ENCODE measurements at regions not wholly inside any gene's neighbourhood (a gene's known extent, or its start where the extent isn't known, plus 50 kb on each side); places are given as distances from the start of the nearest gene placed in this dataset.

DNA sequence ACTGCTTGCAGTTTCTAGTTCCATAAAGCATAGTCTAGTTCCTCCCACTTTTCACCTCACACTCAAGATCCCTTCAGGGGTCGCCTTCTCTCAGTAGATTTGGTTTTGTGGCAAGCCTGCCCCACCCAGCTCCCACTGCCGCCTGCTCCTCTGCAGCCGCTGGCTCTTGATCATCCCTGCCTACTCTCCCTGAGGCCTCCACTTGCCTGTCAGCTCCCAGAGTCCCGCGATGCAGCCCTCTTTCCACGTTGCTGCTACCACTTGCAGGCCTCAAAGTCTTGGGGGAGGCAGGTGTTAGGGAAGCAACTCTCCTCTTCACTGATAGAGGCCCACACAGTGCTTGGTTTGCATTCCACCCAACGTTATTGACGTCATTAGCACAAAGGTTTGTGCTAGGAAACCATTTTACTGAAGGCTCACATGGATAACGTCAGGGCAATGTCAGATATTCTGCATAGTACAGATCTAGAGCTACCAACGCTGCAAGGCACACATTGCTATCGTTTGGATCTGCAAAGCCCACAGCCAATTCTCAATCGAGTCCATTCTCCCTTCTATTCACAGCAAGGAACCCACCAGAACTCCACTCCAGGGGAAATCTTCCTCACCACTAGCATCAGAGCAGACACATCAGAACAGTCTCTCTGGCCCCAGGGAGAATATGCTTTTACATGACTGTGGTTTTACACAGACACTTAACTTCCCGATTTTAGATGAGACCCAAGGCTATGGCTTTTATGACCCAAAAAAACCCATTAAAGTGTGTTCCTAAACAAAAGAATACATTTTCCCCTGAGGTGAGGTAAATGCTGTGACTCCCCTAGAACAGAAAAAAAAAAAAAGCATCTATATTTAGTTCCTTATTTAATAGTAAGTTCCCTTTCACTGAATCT is 519.5 kb upstream of the CAMK1G start:
- DNase-seq (ENCODE audit: low read depth) = no peak

DNA sequence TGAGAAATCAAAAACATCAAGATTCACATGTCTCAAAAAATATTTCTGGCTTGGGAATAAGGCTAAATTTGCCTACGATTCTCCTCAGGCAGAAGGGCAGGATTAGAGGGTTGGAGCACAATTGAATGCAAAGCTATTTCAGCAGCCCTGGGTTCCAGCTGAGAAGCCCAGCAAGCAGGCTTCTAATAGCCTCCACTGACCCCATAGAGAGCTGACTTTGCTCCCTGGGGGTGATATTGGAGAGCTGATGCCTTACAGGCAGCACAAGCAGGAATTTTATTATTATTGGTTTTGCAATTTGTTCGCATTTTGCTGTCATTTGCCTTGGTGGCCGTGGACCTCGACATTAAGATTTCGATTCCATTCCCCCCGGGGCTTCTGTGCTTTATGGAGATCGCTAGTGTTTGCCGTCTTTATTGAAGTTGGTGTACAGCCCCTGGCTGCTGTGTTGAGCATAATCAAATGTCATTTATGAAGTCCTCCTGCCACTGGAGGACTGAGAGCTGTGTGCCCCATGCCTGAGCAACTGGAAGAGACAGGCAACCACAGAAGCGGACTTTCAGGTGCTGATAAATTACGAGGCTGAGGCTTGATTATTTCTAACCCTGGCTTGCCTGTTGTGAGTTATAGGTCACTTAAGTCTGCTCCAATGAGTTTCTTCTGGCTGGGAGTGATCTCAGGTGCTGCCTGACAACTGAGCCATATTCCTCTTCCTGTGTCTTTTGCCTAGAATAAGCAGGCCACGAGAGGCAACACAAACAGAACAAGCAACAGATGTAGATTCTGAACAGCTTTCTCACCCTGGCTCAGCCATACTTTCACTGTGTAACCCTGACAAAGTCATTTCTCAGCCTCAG is 518.4 kb upstream of the CAMK1G start:
- DNase-seq (ENCODE audit: low read depth) = no peak

DNA sequence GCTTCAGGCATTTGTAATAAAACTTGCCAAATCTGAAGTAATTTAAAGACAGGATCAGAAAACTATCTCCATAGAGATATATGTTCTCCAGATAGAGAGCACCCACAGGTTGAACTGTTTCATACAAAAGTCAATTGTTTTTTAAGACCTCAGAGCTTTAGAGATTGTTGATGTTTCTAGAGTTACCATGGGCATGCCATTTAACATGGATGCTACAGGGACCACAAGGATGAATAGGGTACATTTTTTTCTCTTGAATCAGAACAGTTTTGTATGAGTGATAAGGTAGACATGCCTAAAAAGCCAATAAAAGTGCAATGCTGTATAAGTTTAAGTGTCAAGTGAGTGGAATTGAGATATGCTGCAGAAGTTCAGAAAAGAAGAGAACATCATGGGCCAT is 511.0 kb upstream of the CAMK1G start:
- no peak for DNase-seq (ENCODE audit: low read depth)

DNA sequence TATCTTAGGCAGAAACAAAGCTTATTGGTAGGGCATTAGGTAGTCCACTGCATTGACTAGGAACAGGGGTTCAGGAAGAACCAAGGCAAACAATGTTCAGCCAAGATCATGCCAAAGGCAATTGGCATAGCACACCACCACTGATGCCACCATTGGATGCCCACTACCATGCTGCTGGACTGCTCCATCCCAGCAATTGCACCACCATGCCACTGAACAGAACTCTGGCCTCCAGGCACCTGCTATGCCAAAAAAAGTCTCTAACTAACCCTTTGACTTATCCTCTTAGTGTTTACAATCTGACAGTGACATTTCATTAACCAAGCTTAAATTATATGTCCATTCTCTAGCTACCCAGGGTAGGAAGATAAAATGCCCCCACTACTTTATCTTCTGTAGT is 509.6 kb upstream of the CAMK1G start:
- no peak for DNase-seq (ENCODE audit: low read depth)

DNA sequence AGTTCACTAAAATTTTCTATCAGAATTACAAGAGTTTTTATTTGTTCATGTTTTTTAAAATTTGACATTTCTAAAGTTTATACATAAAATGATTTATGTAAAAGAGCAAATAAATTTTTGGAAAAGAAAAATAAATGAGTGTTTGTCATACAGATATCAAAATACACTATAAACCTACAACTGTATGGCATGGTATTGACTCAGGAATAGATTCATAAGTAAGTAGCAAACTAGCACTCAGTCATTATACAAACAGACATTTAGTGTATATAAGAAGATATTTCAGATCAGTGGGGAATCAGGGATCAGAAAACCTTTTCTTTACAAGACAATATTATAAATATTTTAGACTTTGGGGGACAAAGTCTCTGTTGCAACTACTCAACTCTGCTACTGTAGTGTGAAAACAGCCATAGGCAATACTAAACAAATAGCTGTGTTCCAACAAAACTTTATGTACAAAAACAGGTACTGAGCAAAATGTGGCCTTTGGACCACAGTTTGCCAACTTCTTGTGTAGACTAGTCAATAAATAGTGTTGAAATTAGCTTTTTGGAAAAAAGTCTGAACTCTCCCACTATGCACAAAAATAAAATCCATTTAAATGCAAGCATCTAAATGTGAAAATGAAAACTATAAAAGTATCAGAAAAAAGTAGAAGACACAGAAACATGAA is 508.8 kb upstream of the CAMK1G start:
- no peak for DNase-seq (ENCODE audit: low read depth)

DNA sequence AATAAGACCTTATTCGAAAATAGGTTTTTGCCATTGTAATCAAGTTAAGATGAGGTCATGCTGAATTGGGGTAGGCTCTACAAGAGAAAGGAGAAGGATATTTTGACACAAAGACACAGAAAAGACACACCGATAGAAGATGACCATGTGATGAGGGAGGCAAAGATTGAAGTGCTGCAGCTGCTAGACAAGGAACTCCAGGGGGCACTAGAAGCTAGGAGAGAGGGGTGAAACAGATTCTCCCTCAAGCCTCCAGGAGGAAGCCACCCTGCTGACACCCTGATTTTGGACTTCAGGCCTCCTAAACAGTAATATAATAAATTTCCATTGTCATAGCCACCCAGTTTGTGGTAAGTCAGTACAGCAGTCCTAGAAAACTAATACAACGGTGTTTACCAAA is 506.8 kb upstream of the CAMK1G start:
- no peak for DNase-seq (ENCODE audit: low read depth)

DNA sequence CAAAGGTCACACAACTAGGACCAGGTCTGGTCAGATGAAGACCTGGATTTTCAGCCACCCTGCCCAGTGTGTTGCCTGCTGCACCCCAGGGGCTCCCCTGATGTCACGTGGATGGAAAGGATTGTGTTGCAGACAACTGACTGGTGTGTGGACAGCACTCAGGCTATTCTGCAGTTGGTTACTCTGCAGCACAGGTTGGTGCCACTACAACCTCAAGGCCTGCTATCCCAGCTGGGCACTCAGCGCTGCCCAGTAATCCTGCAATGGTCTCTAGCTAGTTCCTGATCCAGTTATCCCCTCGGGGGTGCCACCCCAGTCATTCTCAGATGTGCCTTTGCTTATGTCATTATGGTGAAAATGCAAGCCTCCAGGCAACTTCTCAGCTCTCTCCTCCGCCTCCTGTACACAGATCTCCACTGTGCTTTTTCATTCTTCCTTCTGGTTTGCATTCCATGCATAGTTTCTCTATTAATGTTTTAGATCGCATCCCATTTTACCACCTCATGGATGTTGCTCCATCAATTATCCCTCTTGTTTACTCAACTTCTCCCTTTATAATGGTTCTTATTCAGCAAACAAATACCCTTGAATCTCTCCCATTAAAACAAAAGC is 503.2 kb upstream of the CAMK1G start:
- no peak for DNase-seq (ENCODE audit: low read depth)

DNA sequence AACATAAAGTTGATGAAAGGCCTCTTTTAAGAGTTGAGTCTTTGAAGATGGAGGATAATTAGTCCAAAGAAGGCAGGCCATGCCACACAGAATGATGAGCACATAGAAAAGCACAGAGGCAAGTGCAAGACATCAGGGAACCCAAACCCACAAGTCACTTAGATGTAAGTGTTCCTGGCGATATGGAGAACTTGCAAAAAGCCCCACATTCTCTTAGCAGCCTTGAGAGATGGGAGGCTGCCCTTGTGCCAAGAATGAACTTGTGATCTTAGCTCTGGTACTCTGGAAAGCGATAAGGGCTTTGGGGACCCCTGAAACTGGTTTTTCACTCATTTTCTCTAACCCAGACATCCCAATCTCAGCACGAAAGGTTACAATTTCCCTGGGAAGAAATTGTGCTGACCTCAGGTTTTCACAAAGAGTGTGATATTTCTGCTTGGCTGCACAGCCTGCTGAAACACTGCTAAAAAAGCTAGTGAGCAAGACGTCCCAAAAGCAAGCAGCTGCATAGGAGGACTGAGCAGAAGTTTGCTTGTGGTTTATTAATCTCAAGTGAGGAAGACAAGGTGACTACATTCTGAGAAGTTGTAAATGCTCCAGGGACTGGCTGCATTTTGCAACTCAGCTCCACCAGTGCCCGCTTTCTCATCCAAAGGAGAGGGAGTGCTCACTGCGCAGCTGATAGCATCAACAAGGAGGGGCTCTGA is 496.9 kb upstream of the CAMK1G start:
- no peak for DNase-seq (ENCODE audit: low read depth)

DNA sequence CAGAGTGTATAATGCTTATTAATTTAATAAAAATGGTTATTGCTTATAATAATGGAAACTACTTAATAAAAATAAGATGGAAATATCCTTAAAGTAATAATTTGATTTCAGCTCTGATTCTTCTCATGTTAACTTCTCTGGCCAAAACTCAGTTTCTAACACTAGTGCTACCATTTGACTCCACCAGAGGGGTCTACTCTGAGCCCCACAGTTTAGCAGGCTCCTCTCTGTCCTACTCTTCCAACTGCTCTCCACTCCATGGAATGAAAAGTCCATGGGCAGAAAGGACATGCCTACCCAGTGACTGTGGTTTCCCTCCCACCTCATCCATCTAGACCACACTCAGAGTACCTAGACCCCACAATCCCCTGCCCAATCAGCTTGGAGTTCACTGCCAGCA is 489.1 kb upstream of the CAMK1G start:
- DNase-seq (ENCODE audit: low read depth) = no peak

DNA sequence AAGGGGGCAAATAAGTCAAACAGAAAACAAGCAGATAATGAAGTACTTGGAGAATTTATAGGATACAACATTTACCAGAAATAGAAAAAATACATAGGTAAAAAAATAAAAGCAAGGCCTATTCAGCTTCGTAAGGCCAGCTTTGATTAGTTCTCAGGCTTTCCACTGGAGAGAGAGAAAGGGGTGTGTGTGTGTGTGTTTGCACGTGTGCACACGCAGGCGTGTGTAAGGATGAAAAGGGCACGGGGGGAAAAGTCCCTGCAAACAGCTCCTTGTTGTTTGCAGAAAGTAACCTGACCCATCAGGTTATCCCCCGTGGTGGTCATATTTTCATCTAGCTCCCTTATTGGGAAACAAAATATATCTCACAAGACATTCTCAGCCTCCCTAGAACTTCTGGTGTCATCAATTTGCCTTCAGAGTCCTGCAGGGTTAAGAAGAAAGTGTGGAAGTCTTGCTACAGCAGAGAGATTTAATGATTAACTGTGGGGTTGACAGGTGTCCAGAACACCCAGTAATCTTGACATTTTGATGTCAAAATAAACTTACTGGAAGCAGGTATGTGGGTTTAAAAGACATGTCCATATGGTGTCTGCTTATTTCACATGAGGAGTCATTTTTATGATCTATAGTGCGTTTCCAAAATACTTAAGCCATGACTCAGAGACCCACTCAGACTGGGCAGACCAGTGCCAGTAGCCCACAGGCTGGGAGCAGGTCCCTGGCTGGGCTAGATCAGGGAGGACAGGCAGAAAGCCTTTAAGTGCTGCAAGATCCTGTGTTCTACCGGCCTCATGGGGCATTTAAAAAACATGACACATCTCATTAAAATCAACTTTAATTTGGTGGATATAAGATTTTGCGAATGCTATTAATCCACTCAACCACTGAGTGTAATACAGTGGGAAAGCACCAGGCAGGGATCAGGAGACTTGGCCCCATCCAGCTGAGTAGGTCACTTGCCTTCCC is 487.6 kb upstream of the CAMK1G start:
- no peak for DNase-seq (ENCODE audit: low read depth)

DNA sequence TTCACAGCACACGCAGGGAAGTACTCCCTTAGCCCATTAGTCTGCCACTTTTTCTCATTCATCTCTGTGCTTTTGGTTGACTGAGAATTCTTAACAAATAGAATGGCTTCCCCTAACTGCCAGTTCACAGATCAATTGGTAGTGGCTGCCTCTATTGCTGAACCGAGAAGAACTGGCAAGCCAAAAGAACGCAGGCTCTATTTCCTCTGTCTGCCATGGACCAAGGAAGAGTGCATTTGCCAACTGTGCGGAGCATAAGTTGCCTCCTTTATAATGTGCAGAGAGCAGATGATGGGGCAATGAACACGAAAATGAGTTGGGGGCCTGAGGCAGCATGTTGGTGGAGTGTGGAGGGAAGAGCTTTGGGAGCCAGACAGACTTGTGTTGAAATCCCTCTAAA is 483.1 kb upstream of the CAMK1G start:
- DNase-seq (ENCODE audit: low read depth) = no peak

DNA sequence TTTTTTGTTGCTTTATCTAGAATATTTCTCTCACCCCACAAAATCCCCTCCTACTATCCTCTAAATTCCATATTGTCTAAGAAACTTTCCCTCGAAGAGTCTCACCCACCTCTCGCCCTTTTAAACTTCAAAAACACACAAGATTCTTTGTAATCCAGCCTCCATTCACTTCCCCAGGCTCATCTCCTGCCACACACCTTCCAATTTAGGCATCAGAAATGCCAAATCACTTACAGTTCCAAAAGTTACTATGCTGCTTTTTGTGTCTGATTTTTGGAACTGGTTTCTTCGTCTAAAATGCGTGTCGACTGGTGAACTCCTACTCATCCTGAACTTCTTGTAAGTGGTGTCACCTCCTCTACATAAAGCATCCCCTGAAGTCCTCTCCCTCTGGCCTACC is 482.4 kb upstream of the CAMK1G start:
- no peak for DNase-seq (ENCODE audit: low read depth)

DNA sequence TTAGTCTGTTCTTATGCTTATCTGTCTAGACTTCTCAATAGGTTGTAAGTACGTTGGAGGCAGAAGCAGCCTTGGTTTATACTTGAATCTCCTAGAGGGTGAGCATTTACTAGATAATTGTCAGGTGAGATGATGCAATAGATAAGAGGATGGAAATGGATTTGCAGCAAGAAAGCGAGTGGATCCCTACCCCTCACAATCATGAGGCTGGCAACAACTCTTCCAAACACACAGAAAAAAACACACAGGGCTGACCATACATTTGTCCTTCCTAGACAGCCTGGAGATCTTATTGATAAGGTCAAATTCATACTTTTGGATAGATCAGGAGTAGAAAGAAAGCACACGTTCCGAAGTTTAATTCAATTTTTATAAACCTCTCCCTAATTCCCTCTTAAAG is 481.4 kb upstream of the CAMK1G start:
- no peak for DNase-seq (ENCODE audit: low read depth)

DNA sequence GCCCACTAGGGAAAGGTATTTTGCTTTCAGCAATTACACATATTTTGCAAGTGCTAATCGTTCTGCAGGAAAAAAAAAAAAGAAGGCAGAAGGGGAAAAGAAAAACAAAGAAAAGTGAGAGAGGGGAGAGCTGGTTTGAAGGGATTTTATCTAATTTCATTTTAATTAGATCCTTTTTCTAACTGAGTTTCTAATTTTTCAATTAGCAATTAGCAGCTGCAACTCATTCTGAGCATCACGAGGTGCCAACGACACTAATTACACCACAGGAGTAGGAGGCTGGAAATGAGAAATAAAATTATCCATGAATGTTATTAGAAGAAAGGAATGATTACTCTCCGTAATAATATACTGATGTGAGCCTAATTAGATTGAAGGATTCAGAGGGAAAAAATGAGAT is 481.0 kb upstream of the CAMK1G start:
- DNase-seq (ENCODE audit: low read depth) = no peak

DNA sequence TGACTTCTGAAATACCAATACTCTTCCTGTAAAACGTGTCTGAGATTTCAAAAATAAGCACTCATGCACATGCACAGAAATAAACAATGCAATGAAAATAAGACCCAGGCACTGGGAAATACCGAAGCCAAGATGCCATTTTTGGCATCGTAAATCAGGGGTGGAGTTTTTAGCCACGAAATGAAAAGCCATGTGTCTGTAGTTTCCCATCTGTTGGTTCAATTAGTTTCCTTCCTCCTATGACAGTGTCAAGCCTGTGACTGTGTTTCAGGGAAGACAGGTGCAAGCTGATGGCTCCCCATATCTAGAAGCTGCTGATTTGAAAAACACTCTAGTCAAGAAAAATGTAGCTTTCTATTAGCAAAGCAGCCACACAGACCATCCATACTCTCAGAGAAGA is 480.4 kb upstream of the CAMK1G start:
- DNase-seq (ENCODE audit: low read depth) = no peak

DNA sequence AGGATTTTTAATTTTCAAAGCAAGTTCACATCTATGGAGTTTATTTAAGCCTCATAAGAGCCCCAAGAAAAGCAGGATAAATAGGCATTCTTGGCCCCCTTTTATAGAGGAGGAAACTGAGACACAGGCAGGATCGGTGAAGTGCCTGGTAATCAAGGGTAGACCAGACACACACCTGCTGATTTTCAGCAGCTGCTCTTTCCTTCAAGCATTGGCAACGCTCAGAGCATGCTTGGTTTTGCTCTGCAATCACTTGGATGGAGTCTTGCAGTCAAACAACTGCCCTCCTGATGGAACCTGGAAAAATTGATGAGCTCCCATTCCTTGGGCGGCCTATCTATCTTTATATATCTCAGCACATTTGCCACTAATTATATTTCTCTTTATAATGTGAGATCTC is 478.9 kb upstream of the CAMK1G start:
- DNase-seq (ENCODE audit: low read depth) = no peak

DNA sequence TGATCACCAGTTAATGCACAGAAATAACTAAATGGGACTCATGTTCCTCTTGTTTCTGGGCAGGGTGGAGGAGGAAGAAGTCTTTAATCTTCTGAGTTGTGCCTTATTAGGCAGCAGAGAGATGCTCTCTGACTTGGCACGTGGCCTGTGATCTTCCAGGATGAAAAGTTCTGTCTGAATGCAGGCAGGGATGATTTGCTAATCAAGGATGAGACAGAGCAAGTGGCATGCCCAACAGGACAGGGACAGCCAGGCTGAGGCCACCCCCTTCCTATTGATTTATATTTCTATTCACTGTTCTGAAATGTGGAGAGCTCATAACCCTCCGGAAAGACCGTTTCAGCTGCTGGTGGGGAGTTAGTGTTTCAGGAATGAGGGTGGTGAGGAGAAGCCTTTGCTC is 477.8 kb upstream of the CAMK1G start:
- DNase-seq (ENCODE audit: low read depth) = no peak

DNA sequence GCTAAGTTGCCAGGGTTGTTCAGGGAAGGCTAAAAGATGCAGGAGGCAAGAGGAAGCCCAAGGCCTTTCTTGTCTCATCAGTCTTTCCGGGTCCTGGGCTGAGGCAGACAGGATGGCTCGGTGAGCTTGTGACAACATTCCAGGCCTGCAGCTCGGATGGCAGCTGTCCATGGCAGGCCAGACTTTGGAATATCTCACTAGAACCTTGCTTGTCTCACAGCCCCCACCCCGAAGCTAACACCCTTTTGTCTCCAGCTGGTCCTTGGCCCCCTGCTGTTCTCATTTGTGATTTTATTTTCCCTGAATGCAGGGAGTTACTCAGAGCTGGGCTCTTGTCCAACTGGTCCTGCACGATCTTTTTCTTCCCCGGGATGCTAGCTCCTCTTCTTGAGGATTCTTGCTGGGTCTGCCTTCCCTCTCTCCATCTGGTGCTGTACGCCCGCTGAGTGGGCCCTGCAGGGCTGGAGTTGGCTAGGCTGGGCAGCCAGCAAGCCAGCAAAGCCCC is 477.2 kb upstream of the CAMK1G start:
- DNase-seq (ENCODE audit: low read depth) = no peak

DNA sequence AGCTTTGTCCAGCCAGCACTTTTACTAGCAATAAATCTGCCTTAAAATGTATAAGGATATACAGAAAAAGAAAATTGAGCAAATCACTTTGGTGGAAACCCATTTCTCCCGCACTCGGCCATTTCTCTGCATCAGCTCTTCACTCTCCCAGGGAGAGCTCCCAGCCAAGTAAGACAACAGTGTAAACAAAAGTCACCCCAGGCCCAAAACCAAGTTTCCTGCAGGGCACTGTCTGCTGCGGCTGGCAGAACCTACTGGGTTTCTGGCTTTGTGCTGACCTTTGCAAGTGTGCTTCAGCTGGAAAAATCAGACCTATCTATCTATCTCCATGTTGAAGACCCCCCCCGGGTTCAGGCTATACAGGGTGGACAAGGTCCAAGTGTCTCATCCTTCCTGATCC is 476.7 kb upstream of the CAMK1G start:
- DNase-seq (ENCODE audit: low read depth) = no peak

DNA sequence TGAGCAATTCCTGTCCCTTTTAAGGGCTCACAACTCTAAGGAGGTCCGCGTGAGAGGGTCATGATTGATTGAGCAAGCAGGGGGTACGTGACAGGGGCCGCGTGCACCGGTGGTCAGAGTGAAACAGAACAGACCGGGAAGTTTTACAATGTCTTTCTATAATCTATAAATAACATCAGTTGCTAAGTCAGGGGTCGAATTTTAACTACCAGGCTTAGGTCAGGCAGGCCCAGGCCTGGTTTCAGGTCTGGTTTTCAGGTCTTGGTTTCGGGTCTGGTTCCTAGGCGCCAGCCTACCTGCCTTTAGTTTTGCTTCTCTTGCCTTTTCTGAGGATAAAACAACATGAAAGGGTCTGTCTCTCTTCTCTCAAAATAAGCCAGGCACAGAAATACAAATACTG is 476.0 kb upstream of the CAMK1G start:
- no peak for DNase-seq (ENCODE audit: low read depth)
